DMS153 treated with DMSO at 0.1 percent for 48 hours (cell line): ENCODE measurements at regions not wholly inside any gene's neighbourhood (a gene's known extent, or its start where the extent isn't known, plus 50 kb on each side); places are given as distances from the start of the nearest gene placed in this dataset.

ENCODE experiments used
- DNase-seq: peaks from one replicate; lab custom pipeline; 2025; ENCODE audit not compliant: unreplicated experiment; lab: John Stamatoyannopoulos, UW

DNA sequence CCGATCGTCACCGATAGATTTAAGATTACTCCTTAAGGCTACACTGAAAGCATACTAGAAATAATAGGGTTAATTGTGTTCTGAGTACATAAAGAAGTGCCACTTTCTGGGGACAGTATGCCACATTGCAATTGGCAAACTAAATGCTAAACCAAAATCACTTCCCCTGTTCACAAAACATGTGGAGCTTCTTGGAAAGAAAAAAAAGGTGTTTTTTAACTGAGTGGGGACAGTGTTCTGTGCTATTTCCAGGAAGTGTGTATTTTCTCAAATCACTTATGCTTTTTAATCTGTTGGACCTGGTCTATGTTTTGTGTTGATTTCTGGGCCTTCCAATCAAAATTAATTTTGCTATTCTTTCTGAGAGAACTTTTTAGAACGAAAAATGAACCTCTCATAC, 149.3 kb upstream of the MPDZ start:
- DNase-seq, result peak; percentile 76

DNA sequence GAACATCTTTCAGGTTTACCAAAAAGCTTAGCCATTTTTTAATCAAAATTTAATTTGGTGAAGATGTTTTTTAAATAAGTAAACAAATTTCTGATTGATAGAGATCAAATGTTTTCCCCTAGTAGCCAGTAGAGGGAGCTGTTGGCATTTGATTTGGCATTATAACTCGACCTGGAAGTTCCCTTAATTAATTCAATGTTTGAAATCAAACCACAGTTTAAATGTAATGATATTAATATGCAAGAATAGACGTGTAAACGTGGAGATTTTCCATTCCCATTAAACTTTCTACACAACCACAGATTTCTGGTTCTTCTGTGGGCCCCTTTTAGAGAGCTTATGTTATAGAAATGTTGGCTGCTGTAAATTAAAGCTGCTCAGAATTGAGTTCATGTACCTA, 148.1 kb upstream of the MPDZ start:
- peak; percentile 84 for DNase-seq

DNA sequence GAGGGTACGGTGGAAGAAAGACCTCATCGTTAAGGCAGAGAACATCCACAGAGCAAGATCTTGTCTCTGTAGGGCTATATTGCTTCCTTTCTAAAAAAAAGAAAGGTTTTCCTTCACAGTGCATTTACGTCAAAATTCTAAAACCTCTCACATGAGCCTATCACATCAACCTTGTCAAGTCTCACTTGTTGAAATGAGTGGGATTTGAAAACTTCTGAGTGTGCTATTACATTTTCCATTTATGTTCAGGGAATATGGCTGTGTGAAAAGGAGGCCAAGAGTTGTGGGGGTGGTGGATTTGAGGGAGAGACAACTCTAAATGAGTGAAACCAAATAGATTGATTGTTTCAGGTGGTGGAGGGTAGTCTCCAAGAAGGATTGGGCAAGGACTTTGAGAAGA, 147.1 kb upstream of the MPDZ start:
- DNase-seq, result no peak

DNA sequence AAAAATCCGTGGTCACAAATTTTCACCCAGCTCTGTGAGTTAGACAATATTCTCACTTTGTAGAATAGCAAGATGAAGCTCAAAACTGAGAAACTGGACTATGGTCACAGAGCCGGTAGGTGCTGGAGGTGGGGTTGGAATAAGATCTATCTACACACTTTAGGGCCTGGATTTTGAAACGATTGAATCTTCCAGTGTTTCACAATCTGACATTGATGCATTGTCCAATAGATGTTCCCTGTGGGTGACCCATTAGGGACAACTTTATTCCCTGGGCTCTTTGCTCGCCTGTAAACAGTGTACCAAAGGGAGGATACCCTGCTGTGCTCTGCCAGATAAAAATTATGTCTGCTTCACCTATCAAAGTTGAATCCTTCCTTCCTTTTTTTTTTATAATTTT, 145.4 kb upstream of the MPDZ start:
- no peak for DNase-seq

DNA sequence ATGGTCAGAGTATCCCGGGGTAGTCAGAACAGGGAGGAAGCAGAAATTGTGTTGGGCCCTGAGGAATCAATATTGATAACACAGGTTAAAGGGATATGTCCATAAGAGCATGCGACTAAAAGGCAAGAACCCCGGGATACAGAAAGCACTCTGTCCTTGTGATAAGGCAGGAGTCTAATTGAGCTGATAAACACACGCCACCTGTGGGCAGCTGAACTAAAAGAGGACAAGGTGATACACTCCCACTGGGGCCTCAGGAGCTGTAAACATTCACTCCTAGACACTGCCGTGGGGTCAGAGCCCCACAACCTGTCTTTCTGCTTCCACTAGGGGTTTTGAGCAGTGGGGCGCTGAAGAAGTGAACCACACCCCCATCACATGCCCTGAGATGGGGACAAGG, 144.7 kb upstream of the MPDZ start:
- no peak for DNase-seq

DNA sequence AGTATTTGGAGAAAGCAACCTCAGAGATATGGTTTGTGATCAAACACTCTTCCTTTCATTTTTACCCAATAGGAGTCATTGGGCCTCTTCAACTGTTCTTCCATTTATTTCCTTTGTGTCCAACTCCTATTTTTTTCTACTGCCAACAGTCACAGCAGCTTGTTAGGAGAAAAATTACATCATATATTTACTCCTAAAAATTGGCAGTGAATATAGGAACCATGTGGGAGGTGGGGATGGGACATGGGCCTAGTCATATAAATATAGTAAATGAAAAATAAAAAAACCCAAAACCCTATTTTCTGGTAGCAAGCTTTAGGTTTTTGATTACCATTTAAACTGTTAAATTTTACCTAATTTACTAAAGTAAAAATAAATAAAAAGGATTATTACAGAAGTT, 134.9 kb upstream of the MPDZ start:
- DNase-seq, result no peak

DNA sequence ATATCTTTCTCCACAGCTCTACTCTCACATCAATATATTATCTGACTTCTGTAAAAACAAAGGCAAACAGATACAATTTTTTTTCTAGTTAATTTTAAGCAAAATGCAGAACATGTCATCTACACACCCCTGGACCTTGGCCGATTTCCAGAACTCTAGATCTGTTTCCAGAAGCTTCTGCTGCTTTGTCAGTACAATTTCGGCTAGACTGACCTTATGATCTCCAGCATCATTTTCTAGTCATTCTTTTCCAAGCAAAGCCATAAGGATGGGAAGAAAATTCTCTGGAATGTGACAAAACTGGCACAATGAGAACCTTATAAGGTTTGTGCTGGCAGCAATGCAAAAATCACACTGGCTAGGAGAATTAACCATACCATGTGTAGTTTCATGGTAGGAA, 132.8 kb upstream of the MPDZ start:
- no peak for DNase-seq

DNA sequence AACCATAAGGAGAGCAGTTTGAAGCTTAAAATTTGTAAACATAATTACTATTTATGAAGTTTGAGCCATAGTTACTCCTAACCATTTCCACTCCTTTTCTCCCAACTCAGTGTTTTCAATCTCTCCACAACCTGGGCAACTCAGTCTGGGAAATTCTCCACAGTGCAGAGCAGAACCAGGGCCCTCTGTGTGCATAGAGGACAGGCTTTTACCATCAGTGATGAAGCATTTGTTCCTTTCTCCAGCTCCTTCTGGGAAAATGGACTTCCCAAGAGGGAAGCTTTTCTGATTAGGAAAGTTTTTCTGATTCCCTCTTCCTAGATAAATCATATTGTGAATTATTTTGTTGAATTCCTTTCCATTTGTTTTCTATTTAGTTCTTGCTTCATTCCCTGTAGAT, 132.3 kb upstream of the MPDZ start:
- no peak for DNase-seq

DNA sequence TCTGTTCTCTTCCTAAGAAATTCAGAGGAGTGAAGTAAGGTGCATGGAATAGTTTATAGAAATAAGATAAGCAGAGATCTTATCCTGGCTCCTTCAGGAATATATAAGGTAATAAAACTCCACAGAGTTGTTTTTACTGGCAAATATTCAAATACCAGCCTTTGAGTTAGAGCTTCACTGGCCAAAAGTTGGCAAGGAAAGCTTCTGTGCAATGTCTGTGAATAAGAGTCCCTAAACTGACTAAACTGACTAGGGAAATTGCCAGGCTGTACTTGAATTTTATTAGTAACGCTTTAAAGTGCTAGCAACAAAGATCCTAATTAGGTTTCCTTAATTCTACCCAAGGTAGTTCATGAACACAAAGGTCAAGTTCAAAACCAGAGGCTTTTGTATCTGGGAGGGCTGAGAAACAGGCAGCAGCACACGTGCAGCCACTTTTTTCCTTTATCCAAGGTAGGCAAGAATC, 131.1 kb upstream of the MPDZ start:
- DNase-seq, result no peak

DNA sequence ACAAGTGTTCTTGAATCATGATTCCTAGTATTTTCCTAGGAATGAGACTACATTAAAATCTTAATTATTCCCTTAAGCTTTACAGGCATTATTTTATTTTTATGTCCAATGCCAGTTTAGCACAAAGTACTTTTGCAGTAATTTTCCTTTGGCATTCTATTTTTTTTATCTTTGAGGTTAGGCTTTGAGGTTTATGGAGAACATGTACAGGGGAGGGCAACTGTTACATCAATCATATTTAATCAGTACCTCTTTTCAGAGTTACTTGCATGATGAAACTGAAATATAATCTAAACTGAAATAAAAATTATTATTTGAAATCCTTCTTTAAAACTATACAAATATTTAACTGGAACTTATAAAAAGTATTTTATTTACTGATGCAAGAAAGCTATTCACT, 118.2 kb upstream of the MPDZ start:
- no peak for DNase-seq

DNA sequence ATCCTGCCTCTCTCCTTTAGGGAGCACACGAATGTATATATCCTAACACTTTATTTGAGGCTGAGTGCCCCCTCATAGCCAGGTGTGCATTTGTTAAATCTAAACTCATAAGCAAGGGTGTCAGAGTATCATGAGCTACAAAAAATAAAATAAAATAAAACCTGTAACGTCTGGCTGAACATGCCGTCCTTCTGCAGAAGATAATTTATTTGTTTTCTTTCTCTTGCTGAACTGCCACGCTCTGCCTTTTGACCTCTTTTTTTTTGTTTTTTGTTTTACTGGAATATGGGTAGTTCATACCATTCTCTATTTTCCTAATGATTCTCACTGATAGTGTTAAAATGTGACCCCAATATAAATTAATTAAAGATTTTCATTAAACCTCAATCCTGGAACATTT, 117.7 kb upstream of the MPDZ start:
- no peak for DNase-seq

DNA sequence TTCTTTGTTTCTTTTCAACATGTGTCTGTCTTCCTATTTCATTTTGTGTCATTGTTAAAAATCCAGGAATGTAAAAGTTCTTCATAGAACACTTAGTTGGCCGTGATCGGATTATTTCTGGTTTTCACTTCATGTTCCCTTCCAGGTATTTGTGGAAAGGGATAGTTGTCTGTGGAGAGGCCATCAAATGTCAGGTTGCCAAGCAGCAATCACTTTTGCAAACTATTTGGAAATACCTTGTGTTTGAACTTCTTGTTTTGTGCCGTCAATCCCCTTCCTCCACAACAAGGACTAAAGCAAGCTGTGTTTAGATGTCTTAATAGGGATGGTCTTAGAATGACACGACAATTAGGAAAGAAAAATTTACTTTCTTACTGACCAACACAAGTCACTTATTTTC, 116.9 kb upstream of the MPDZ start:
- no peak for DNase-seq

DNA sequence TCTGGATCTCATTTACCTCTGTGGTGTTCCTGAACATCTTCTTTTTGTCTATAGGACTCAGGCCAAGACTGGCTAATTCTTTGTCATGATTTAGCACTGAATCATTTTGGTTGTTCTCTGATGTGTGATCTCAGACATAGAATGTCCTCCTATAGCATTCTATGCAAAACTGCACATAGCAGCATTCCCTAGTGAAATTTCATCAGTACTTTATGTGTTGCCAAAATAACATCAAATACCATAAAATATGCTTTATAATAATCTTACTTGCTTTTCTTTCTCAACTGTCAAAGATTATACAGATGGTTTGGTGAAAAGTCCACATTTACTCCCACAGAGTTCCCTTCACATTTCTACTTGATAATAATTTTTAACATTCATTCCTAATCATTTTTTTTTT, 115.7 kb upstream of the MPDZ start:
- DNase-seq, result no peak

DNA sequence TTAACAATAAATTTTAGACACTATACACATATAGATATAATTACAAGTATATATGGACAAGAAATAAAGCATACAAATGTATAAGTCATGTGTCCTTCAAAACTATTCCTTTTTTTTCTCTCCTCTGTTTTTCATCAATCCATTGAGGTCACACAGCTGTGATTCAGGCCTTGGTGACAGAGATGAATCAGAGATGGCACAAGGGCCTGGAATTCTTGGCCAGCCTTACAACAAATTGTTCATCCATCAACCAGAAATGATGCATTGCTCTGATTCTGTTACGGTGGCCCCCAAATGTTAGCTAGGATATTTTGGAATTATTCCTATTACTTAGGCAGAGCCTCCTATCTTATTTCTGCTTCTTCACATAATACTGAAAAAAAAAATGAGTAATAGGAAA, 108.7 kb upstream of the MPDZ start:
- DNase-seq, result no peak

DNA sequence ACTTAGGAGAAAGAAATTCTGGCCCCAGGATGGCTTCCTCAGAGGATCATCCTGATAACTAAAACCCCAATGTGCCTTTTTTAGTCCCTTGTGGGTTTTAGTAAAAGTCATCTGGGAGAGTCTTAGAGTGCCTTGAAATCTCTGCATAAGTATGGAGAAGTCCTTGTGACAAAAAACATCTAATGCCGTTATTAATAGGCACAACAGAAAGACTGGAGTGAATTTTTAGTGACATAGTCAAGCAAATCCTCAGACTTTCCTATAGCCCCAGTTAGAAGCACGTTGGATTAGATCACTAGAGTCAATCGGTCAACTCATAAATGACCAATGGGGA, 108.2 kb upstream of the MPDZ start:
- DNase-seq, result no peak

DNA sequence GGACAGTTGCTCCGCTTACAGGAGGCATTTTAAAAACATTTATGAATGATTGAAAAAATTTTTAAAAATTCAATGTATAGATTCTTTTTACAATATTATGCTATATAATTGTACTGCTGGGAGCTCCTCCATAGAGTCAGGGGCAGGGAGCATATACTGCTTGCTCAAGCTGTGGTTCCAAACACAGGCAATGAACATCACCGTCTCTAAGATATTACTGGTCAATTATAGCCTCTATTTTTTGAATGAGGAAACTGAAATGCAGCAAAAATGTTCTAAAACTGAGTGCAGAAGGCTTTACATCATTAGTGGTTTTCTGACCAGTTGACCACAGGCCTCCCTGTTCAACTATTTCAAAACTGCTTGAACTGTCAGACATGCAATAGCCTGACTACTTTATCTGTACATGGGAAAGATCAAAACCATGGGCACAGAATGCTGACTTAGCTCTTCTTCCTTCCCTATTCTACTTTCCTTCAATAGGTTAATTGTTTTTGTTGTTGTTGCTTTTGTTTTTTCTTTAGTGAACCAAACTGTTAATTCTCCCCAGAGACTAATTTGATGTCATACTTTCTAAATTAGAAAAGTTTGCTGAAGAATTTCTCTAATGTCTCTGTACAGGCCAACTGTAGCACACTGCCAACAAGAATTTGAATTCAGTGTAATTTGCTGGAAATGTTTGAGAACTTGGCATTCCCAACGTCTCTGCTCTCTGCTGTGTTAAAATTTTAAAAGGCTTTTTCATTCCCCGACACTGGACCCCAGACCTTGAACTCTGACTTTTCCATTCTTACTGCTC, 107.6 kb upstream of the MPDZ start:
- DNase-seq, result no peak

DNA sequence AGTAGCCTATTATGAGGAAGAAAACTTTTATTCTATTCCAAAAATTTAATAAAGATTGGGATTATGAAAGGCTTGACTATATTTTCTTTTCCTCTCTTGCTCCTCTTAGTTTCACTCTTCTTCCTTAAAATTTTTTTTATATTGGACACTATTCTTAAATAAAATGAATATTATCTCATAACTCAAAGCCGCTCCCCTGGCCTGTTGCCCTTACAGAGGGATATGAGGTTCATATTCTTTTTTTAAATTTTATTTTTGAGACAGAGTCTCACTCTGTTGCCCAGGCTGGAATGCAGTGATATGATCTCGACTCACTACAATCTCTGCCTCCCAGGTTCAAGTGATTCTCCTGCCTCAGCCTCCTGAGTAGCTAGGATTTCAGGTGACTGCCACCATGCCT, 106.8 kb upstream of the MPDZ start:
- DNase-seq, result no peak

DNA sequence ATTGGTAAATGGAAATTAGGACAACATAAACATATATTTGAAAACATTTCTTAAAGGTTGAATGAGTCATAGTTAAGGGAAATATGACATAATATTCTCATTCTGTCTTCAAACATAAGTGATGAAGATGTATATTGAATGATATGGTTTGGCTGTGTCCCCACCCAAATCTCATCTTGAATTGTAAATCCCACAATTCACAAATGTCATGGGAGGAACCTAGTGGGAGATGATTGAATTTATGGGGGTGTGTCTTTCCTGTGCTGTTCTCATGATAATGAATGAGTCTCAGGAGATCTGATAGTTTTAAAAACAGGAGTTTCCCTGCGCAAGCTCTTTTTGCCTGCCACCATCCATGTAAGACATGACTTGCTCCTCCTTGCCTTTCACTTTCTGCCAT, 104.4 kb upstream of the MPDZ start:
- no peak for DNase-seq

DNA sequence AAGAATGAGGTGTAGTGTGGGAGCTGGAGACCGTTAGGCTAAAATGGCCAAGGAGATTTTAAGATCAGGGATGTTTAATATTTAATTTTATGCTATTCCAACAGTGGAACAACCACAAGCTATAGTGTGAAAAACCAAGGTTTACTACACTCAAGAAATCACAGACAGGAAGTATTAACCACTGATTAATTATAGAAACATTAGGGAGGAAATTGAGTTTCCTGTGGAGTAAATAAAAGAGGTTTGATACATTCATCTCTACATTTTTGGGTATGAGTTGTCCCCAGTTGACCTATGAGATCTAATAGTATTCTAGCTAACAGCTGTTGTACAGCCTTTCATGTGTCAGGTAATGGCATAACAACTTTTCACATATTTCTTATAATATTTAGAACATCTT, 103.7 kb upstream of the MPDZ start:
- DNase-seq, result no peak

DNA sequence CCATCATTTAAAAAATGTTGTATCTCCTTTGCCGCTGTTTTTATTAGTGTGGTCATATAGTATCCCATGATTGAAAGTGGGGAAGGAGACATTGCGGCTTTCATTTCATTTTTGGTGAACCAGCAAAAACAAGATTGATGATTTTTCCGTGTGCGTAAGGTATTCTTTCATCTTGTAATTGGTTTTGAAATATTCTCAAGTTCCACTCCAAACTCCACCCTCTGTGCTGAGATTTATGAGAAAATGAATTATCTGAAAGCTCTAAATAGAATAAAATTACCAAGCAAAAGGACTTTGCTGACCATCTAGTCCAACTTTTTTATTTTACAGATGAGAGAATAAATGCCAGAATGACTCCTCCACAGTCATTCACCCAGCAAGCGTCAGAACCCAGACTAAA, 103.1 kb upstream of the MPDZ start:
- DNase-seq, result no peak

DNA sequence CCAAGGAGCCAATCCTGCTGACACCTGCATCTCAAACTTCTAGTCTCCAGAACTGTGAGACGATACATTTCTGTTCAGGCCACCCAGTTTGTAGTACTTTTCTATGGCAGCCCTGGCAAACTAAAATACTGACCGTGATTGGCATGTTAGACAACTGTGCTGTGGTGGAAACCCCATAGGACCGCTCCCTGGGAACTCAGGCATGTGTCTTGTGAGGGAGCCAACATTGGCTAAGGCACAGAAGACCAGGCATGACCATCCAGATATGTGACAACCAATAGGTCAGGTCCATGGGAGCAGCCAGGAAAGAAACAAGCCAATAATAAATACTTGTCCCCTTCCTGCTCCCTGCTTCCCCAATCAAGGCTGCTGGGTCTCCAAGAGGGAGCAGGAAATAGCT, 101.4 kb upstream of the MPDZ start:
- no peak for DNase-seq

DNA sequence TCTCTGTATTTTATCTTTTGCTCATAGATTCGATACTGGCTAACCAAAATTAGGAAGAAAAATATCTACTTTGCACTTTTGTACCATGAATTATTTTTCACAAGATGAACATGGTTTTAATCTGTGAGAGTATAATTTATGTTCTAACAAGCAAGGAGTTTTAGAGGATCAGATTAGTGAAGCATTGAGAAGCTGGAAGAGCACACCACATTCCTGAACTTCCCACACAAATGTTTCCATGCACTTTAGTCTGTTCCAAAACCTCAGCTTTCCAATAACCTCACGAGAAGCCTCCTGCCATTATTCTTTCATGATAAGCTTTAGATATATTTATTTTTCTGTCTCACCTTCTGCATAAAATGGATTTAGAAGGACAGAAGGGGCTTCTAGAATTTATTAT, 98.7 kb upstream of the MPDZ start:
- DNase-seq, result no peak

DNA sequence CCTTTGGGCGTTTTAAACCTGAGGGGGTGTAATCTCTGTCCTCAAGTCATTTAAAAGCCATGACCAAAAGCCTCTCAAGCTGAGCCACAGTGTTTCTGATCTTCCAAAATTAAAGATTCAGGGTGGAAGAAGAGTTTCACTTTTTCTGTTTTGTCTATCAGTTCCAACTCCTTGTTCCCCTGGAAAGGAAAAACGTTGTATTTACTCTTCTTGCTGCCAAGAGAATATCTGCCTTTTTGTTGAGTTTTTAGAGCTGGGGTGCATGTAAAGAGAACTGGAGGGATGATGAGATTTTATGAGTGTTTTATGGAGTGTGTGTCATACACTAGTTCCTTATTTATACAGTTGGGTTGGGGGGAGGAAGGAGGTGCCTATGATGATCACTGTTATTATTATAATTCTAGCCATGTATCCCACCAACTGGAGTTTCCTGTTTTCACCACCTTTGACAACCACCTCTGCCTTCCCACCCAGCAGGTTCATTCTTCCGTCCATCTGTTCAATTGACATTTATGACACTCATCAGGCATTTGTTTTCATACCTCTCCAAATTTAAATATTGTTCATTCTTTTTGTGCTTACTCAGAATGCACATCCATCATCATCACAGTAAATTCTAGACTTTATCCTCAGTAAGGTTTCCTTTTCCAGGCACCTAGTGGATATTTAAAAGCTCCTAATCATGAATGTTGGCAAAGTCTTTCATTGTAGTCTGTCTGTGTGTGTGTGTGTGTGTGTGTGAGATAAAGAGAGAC, 97.9 kb upstream of the MPDZ start:
- DNase-seq, result no peak
